ENCODE measurements at regions not wholly inside any gene's neighbourhood (a gene's known extent, or its start where the extent isn't known, plus 50 kb on each side); places are given as distances from the start of the nearest gene placed in this dataset.
"Not testable (repeated sequence)": the region's sequence is repeated elsewhere in the genome, so short reads cannot be mapped to it uniquely, and the experiment has no call there.

DNA sequence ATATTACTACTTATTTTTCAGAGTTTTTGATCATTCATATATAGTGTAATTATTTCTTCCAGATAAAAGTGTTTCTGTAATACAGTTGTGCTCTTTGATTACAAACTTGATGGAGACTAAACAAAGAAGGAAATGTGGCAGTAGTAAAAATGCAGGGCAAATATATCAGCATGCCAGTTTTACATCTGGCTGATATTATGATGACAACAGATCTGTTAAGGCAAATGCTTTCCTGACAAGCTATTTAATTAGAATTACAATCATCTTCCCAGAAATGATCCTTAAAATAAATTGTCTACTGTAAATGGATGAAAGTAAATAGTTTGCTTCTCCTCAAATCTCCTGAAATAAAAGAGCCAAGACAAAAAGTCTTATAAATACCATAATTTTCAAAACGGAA is 1659.8 kb downstream of the BRINP3 start:
- TF ChIP-seq EZH2 (IDR thresholded peaks at IDR 0.05; ENCODE audit: insufficient read depth, poor library complexity, severe bottlenecking) (no peak), EZH2phosphoT487 (IDR thresholded peaks at IDR 0.05; ENCODE audit: insufficient read depth, low read depth) (no peak)
- Histone ChIP-seq H3K4me1 (ENCODE audit: insufficient read depth) (no peaks in the 10 kb centered on the region), H3K9me3 (ENCODE audit: low read depth) (no peaks in the 10 kb centered on the region), H2AFZ (no peak overlapping the region), H3K4me2 (ENCODE audit: unreplicated experiment) (no peak overlapping the region), H3K9me2 (ENCODE audit: insufficient read depth) (no peaks in the 10 kb centered on the region), H3K4me3 (no peak overlapping the region), H3K27ac (no peak overlapping the region), H3F3A (ENCODE audit: insufficient read depth) (no peaks in the 10 kb centered on the region), H3K36me3 (ENCODE audit: low read depth) (no peaks in the 10 kb centered on the region), H3K79me2 (ENCODE audit: insufficient read depth) (no peaks in the 10 kb centered on the region), H4K20me1 (ENCODE audit: insufficient read depth) (no peaks in the 10 kb centered on the region), H3K9ac (no peak overlapping the region), H3K27me3 (replicated peaks; ENCODE audit: insufficient read depth) (no peaks in the 10 kb centered on the region)
- in situ Hi-C loops (cut with MboI), result no loop called here
- 0 to 3% methylated on average over 1 of the region's 1 CpG for WGBS, 2 experiments (ENCODE audit: low coverage in 1 of 2, low lambda C conversion rate in 2 of 2, missing lambda C conversion rate in 2 of 2)
- DNase-seq, result no peak

DNA sequence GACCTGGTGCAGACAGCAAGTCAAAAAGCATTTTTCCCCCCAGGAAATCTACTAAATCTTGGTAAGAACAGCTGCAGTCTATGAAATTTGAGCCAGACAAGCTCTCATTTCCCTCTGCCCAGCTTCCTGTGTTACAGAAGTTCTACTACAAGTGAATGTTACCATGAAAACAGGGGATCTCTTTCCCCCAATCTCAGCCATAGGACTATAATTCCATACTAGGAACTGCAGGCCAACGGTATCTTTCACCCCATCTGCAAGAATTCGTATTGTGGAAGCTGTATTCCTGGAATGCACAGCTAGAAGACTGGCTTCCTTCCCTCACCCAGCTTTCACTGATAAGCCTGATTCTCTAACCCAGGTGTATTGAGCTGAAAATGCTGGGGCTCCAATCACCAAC is 1655.4 kb downstream of the BRINP3 start:
- Histone ChIP-seq H3K4me2 (ENCODE audit: unreplicated experiment) (no peak overlapping the region), H3K9me2 (ENCODE audit: insufficient read depth) (no peaks in the 10 kb centered on the region), H2AFZ (no peak overlapping the region), H3K27ac (no peak overlapping the region), H3K36me3 (ENCODE audit: low read depth) (no peaks in the 10 kb centered on the region), H3K9me3 (ENCODE audit: low read depth) (no peaks in the 10 kb centered on the region), H3K9ac (no peak overlapping the region), H3K27me3 (replicated peaks; ENCODE audit: insufficient read depth) (no peaks in the 10 kb centered on the region), H3K4me1 (ENCODE audit: insufficient read depth) (no peaks in the 10 kb centered on the region), H4K20me1 (ENCODE audit: insufficient read depth) (no peaks in the 10 kb centered on the region), H3F3A (ENCODE audit: insufficient read depth) (no peaks in the 10 kb centered on the region), H3K4me3 (no peak overlapping the region), H3K79me2 (ENCODE audit: insufficient read depth) (no peaks in the 10 kb centered on the region)
- WGBS, 2 experiments (ENCODE audit: low coverage in 1 of 2, low lambda C conversion rate in 2 of 2, missing lambda C conversion rate in 2 of 2), result 5 to 6% methylated on average over 2 of the region's 2 CpGs
- TF ChIP-seq EZH2 (IDR thresholded peaks at IDR 0.05; ENCODE audit: insufficient read depth, poor library complexity, severe bottlenecking), result no peak
- no peak for TF ChIP-seq EZH2phosphoT487 (IDR thresholded peaks at IDR 0.05; ENCODE audit: insufficient read depth, low read depth)
- no peak for DNase-seq
- in situ Hi-C loops (cut with MboI), result no loop called here

DNA sequence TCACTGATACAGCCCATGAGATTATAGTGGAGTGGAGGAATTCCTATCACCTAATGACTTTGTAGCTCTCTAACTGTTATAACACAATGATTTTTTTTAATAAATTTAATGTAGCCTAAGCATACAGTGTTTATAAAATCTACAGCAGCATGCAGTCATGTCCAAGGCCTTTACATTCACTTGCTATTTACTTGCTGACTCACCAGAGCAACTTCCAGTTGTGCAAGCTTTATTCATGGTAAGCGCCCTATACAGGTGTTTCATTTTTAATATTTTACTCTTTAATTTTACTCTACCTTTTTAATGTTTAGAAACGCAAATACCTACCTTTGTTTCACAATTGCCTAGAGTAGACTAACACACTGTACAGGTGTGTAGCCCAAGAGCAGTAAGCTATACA is 1652.2 kb downstream of the BRINP3 start:
- H3K27me3 ChIP-seq (replicated peaks; ENCODE audit: insufficient read depth), result no peaks in the 10 kb centered on the region
- in situ Hi-C loops (cut with MboI), result no loop called here
- no peaks in the 10 kb centered on the region for H3K79me2 ChIP-seq (ENCODE audit: insufficient read depth)
- no peaks in the 10 kb centered on the region for H3K4me1 ChIP-seq (ENCODE audit: insufficient read depth)
- no peaks in the 10 kb centered on the region for H3K9me2 ChIP-seq (ENCODE audit: insufficient read depth)
- H3F3A ChIP-seq (ENCODE audit: insufficient read depth), result no peaks in the 10 kb centered on the region
- no peak overlapping the region for H3K4me2 ChIP-seq (ENCODE audit: unreplicated experiment)
- no peak overlapping the region for H2AFZ ChIP-seq
- H4K20me1 ChIP-seq (ENCODE audit: insufficient read depth), result no peaks in the 10 kb centered on the region
- H3K36me3 ChIP-seq (ENCODE audit: low read depth), result no peaks in the 10 kb centered on the region
- H3K9me3 ChIP-seq (ENCODE audit: low read depth), result no peaks in the 10 kb centered on the region
- H3K9ac ChIP-seq, result no peak overlapping the region
- no peak for DNase-seq
- H3K4me3 ChIP-seq, result no peak overlapping the region
- WGBS, 2 experiments (ENCODE audit: low coverage in 1 of 2, low lambda C conversion rate in 2 of 2, missing lambda C conversion rate in 2 of 2), result 32 to 33% methylated on average over 2 of the region's 2 CpGs
- no peak overlapping the region for H3K27ac ChIP-seq
- TF ChIP-seq EZH2 (IDR thresholded peaks at IDR 0.05; ENCODE audit: insufficient read depth, poor library complexity, severe bottlenecking) (no peak), EZH2phosphoT487 (IDR thresholded peaks at IDR 0.05; ENCODE audit: insufficient read depth, low read depth) (no peak)

DNA sequence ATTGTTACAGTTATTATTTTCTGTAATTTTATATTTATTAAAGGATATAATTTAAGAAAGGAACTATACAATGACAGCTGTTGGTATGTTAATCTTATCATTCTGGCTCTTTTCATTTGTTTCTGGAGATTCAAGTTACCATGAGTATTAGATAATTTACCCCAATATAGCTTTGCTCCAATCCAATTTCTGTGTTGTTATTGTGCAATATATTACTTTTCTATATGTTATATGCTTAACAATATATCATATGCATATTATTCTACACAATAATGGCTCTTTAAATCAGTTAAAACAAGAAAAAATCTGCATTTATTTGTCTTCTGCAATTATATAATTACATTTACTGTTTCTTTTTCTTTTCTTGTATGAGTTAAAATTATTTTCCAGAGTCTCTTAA is 1650.9 kb downstream of the BRINP3 start:
- TF ChIP-seq EZH2 (IDR thresholded peaks at IDR 0.05; ENCODE audit: insufficient read depth, poor library complexity, severe bottlenecking) (no peak), EZH2phosphoT487 (IDR thresholded peaks at IDR 0.05; ENCODE audit: insufficient read depth, low read depth) (no peak)
- H3K79me2 ChIP-seq (ENCODE audit: insufficient read depth), result no peaks in the 10 kb centered on the region
- DNase-seq, result no peak
- H2AFZ ChIP-seq, result no peak overlapping the region
- H3F3A ChIP-seq (ENCODE audit: insufficient read depth), result no peaks in the 10 kb centered on the region
- H3K36me3 ChIP-seq (ENCODE audit: low read depth), result no peaks in the 10 kb centered on the region
- H3K4me1 ChIP-seq (ENCODE audit: insufficient read depth), result no peaks in the 10 kb centered on the region
- H3K9me3 ChIP-seq (ENCODE audit: low read depth), result no peaks in the 10 kb centered on the region
- H3K9ac ChIP-seq, result no peak overlapping the region
- no peak overlapping the region for H3K27ac ChIP-seq
- H4K20me1 ChIP-seq (ENCODE audit: insufficient read depth), result no peaks in the 10 kb centered on the region
- in situ Hi-C loops (cut with MboI), result no loop called here
- H3K4me3 ChIP-seq, result no peak overlapping the region
- H3K4me2 ChIP-seq (ENCODE audit: unreplicated experiment), result no peak overlapping the region
- no peaks in the 10 kb centered on the region; the same call in 1 of the 2 replicates for H3K9me2 ChIP-seq (ENCODE audit: insufficient read depth)
- no peaks in the 10 kb centered on the region for H3K27me3 ChIP-seq (replicated peaks; ENCODE audit: insufficient read depth)

DNA sequence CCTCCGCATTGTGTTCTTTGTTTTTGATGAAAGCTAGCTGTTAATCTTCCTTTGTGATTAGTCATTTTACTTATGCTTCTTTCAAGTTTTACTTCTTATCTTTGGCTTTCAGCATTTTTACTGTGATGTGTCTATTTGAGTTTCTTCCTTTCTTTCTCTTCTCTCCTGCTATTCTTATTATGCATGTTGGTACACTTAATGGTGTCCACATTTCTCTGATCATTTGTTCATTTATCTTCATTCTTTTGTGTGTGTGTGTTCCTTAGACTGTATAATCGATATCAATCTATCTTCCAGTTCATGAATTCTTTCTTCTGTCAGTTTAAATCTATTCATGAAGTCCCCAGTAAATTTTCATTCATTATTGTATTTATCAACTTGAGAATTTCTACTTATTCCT is 1650.3 kb downstream of the BRINP3 start:
- TF ChIP-seq EZH2 (IDR thresholded peaks at IDR 0.05; ENCODE audit: insufficient read depth, poor library complexity, severe bottlenecking) (no peak), EZH2phosphoT487 (IDR thresholded peaks at IDR 0.05; ENCODE audit: insufficient read depth, low read depth) (no peak)
- Histone ChIP-seq H2AFZ (no peak overlapping the region), H3K27me3 (replicated peaks; ENCODE audit: insufficient read depth) (no peaks in the 10 kb centered on the region), H4K20me1 (ENCODE audit: insufficient read depth) (no peaks in the 10 kb centered on the region), H3K9me3 (ENCODE audit: low read depth) (no peaks in the 10 kb centered on the region), H3K4me1 (ENCODE audit: insufficient read depth) (no peaks in the 10 kb centered on the region), H3K4me3 (no peak overlapping the region), H3K9ac (no peak overlapping the region), H3K79me2 (ENCODE audit: insufficient read depth) (no peaks in the 10 kb centered on the region), H3K27ac (no peak overlapping the region), H3K4me2 (ENCODE audit: unreplicated experiment) (no peak overlapping the region), H3F3A (ENCODE audit: insufficient read depth) (no peaks in the 10 kb centered on the region), H3K9me2 (ENCODE audit: insufficient read depth) (no peaks in the 10 kb centered on the region; the same call in 1 of the 2 replicates), H3K36me3 (ENCODE audit: low read depth) (no peaks in the 10 kb centered on the region)
- DNase-seq, result no peak
- 27% methylated on average over 2 of the region's 2 CpGs for WGBS, 2 experiments (ENCODE audit: low coverage in 1 of 2, low lambda C conversion rate in 2 of 2, missing lambda C conversion rate in 2 of 2)
- in situ Hi-C loops (cut with MboI), result no loop called here

DNA sequence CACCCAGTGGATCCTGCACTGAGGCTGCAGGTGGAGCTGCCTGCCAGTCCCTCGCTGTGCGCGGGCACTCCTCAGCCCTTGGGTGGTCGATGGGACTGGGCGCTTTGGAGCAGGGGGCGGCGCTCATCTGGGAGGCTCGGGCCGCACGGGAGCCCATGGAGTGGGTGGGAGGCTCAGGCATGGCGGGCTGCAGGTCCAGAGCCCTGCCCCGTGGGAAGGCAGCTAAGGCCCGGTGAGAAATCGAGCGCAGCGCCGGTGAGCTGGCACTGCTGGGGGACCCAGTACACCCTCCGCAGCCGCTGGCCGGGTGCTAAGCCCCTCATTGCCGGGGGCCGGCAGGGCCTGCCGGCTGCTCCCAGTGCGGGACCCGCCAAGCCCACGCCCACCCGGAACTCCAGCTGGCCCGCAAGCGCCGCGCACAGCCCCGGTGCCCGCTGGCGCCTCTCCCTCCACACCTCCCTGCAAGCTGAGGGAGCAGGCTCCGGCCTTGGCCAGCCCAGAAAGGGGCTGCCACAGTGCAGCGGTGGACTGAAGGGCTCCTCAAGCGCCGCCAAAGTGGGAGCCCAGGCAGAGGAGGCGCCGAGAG is 1636.5 kb downstream of the BRINP3 start:
- H3K9me3 ChIP-seq (ENCODE audit: low read depth); H3K4me1 ChIP-seq (ENCODE audit: insufficient read depth); H3K36me3 ChIP-seq (ENCODE audit: low read depth); H3K27me3 ChIP-seq (replicated peaks; ENCODE audit: insufficient read depth); H4K20me1 ChIP-seq (ENCODE audit: insufficient read depth); H3K9ac ChIP-seq; H3K4me2 ChIP-seq (ENCODE audit: unreplicated experiment); DNase-seq; H2AFZ ChIP-seq; H3K79me2 ChIP-seq (ENCODE audit: insufficient read depth); H3F3A ChIP-seq (ENCODE audit: insufficient read depth); H3K9me2 ChIP-seq (ENCODE audit: insufficient read depth); H3K4me3 ChIP-seq; in situ Hi-C loops (cut with MboI); H3K27ac ChIP-seq: not testable (repeated sequence)
- WGBS, 2 experiments (ENCODE audit: low coverage in 1 of 2, low lambda C conversion rate in 2 of 2, missing lambda C conversion rate in 2 of 2), result 76 to 78% methylated on average over 10 to 31 of the region's 40 CpGs
